ENCODE measurements at regions not wholly inside any gene's neighbourhood (a gene's known extent, or its start where the extent isn't known, plus 50 kb on each side); places are given as distances from the start of the nearest gene placed in this dataset.

GRCh38 chr6:148222376-148222775 lies 120.3 kb upstream of the SASH1 start:
- no peak overlapping the region for H3K4me3 ChIP-seq (ENCODE audit: low read depth, low read length)
- TF ChIP-seq MYC (IDR thresholded peaks at IDR 0.05; ENCODE audit: low read depth, low read length) (no peak), POLR2A (IDR thresholded peaks at IDR 0.05; ENCODE audit: extremely low read depth, insufficient read length) (no peak), CTCF (IDR thresholded peaks at IDR 0.05; ENCODE audit: low read depth, low read length) (no peak), MAX (IDR thresholded peaks at IDR 0.05; ENCODE audit: low read depth, low read length) (no peak)
- no peak for DNase-seq (ENCODE audit: low read depth)

- no peak overlapping the region for H3K4me3 ChIP-seq (ENCODE audit: low read depth, low read length)
- TF ChIP-seq MAX (IDR thresholded peaks at IDR 0.05; ENCODE audit: low read depth, low read length) (no peak), POLR2A (IDR thresholded peaks at IDR 0.05; ENCODE audit: extremely low read depth, insufficient read length) (no peak), MYC (IDR thresholded peaks at IDR 0.05; ENCODE audit: low read depth, low read length) (no peak), CTCF (IDR thresholded peaks at IDR 0.05; ENCODE audit: low read depth, low read length) (no peak)
- DNase-seq (ENCODE audit: low read depth), result no peak
These were observed 119.8 kb upstream of the SASH1 start for GRCh38 chr6:148222846-148223245.

GRCh38 chr6:148223424-148223842 lies 119.2 kb upstream of the SASH1 start:
- H3K4me3 ChIP-seq (ENCODE audit: low read depth, low read length), result no peak overlapping the region
- DNase-seq (ENCODE audit: low read depth), result no peak
- TF ChIP-seq POLR2A (IDR thresholded peaks at IDR 0.05; ENCODE audit: extremely low read depth, insufficient read length) (no peak), CTCF (IDR thresholded peaks at IDR 0.05; ENCODE audit: low read depth, low read length) (no peak), MYC (IDR thresholded peaks at IDR 0.05; ENCODE audit: low read depth, low read length) (no peak)

- no peak for TF ChIP-seq POLR2A (IDR thresholded peaks at IDR 0.05; ENCODE audit: extremely low read depth, insufficient read length)
- no peak for TF ChIP-seq MAX (IDR thresholded peaks at IDR 0.05; ENCODE audit: low read depth, low read length)
- TF ChIP-seq CTCF (IDR thresholded peaks at IDR 0.05; ENCODE audit: low read depth, low read length), result no peak
- no peak for TF ChIP-seq MYC (IDR thresholded peaks at IDR 0.05; ENCODE audit: low read depth, low read length)
- DNase-seq (ENCODE audit: low read depth), result no peak
- no peak overlapping the region for H3K4me3 ChIP-seq (ENCODE audit: low read depth, low read length)
These were observed 116.8 kb upstream of the SASH1 start for GRCh38 chr6:148225871-148226270.

GRCh38 chr6:148226284-148226683 lies 116.4 kb upstream of the SASH1 start:
- no peak for TF ChIP-seq MYC (IDR thresholded peaks at IDR 0.05; ENCODE audit: low read depth, low read length)
- TF ChIP-seq MAX (IDR thresholded peaks at IDR 0.05; ENCODE audit: low read depth, low read length), result no peak
- no peak for TF ChIP-seq CTCF (IDR thresholded peaks at IDR 0.05; ENCODE audit: low read depth, low read length)
- TF ChIP-seq POLR2A (IDR thresholded peaks at IDR 0.05; ENCODE audit: extremely low read depth, insufficient read length), result no peak
- no peak overlapping the region for H3K4me3 ChIP-seq (ENCODE audit: low read depth, low read length)
- DNase-seq (ENCODE audit: low read depth), result no peak

GRCh38 chr6:148231572-148231971 lies 111.1 kb upstream of the SASH1 start:
- H3K4me3 ChIP-seq (ENCODE audit: low read depth, low read length), result no peak overlapping the region
- DNase-seq (ENCODE audit: low read depth), result no peak
- no peak for TF ChIP-seq MAX (IDR thresholded peaks at IDR 0.05; ENCODE audit: low read depth, low read length)
- TF ChIP-seq POLR2A (IDR thresholded peaks at IDR 0.05; ENCODE audit: extremely low read depth, insufficient read length), result no peak
- TF ChIP-seq CTCF (IDR thresholded peaks at IDR 0.05; ENCODE audit: low read depth, low read length), result no peak
- no peak for TF ChIP-seq MYC (IDR thresholded peaks at IDR 0.05; ENCODE audit: low read depth, low read length)
